ENCODE measurements at regions not wholly inside any gene's neighbourhood (a gene's known extent, or its start where the extent isn't known, plus 50 kb on each side); places are given as distances from the start of the nearest gene placed in this dataset.

DNA sequence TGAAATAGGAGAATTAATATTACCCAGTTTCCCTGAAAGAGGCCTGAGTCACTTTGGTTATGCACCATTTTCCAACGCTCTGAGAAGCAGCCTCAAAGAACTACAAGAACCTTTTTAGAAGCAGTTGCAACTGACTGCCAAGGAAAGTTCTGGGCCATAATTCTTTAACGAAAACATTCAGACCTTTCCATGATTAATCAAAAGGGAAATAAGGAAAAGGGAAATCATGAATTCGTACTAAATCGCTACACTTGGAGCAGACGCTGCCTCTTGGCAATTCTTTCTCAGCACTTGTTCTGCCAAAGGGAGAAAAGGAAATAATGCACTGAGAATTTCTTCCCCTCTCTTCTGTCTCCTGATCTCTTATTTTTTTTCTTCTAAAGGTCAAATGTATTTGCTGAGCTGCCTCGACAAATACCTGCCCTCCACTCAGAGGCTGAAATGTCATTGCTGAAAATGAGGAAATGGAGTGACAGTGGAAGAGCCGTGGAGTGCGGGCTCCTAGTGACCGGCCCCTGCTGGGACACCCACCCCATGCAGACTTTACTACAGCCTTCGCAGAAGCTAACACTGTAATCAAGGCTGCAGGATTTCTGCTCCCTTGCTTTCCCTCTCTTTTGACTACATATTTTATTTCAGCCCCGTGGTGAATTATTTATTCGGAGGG is 67.9 kb upstream of the GALNT2 start:
- TF ChIP-seq CTCF (IDR thresholded peaks at IDR 0.05) (no peak), POLR2A (IDR thresholded peaks at IDR 0.05) (no peak), POLR2AphosphoS5 (IDR thresholded peaks at IDR 0.05) (no peak)

All from prostate gland (tissue), 2 donors.